Duodenal mucosa (tissue), 2 donors: ENCODE measurements at regions not wholly inside any gene's neighbourhood (a gene's known extent, or its start where the extent isn't known, plus 50 kb on each side); places are given as distances from the start of the nearest gene placed in this dataset.
"Not testable (repeated sequence)": the region's sequence is repeated elsewhere in the genome, so short reads cannot be mapped to it uniquely, and the experiment has no call there.

Source experiments
- H3K27ac ChIP-seq: one replicate; pipeline ENCODE4 v1.7.0; 2013; ENCODE audit warnings: low read depth, low read length
- H3K27me3 ChIP-seq, 2 donors: one replicate each; pipeline ENCODE4 v1.7.0; 2013; ENCODE audit warnings: low read length in 2 of 2, control low read depth in 1 of 2; ENCODE audit not compliant: insufficient read depth in 2 of 2, control insufficient read depth in 1 of 2
- H3K36me3 ChIP-seq, 2 donors: one replicate each; pipeline ENCODE4 v1.7.0; 2013; ENCODE audit warnings: low read length in 2 of 2, control low read depth in 1 of 2; ENCODE audit not compliant: insufficient read depth in 2 of 2, control insufficient read depth in 1 of 2
- H3K4me1 ChIP-seq, 2 donors: one replicate each; pipeline ENCODE4 v1.7.0; 2013; ENCODE audit warnings: low read length in 2 of 2, control low read depth in 1 of 2; ENCODE audit not compliant: insufficient read depth in 2 of 2, control insufficient read depth in 1 of 2
- H3K4me3 ChIP-seq, 2 donors: one replicate each; pipeline ENCODE4 v1.7.0; 2013; ENCODE audit warnings: low read length in 2 of 2, low read depth in 1 of 2
- H3K9ac ChIP-seq, 2 donors: one replicate each; pipeline ENCODE4 v1.7.0; 2013; ENCODE audit warnings: low read length in 2 of 2, low read depth in 1 of 2
- H3K9me3 ChIP-seq, 2 donors: one replicate each; pipeline ENCODE4 v1.7.0; 2013; ENCODE audit warnings: low read length in 2 of 2, control low read depth in 1 of 2; ENCODE audit not compliant: control insufficient read depth in 1 of 2

- Histone ChIP-seq H3K9ac (no peak overlapping the region), H3K27ac (no peak overlapping the region), H3K4me3 (no peak overlapping the region), H3K9me3 (no peaks in the 10 kb centered on the region), H3K4me1 (no peaks in the 10 kb centered on the region), H3K36me3 (no peaks in the 10 kb centered on the region), H3K27me3 (peaks cover 0 to 2% of the 10 kb centered on the region in 2 donors)
These were observed 659.5 kb downstream of the TMEM121 start for GRCh38 chr14:106185837-106186233.

- H3K27me3 ChIP-seq: peaks cover 0 to 2% of the 10 kb centered on the region in 2 donors
- H3K27ac ChIP-seq: no peak overlapping the region
- H3K4me1 ChIP-seq: no peaks in the 10 kb centered on the region
- H3K36me3 ChIP-seq: no peaks in the 10 kb centered on the region
- no peaks in the 10 kb centered on the region for H3K9me3 ChIP-seq
- no peak overlapping the region for H3K9ac ChIP-seq
- no peak overlapping the region for H3K4me3 ChIP-seq
These were observed 660.8 kb downstream of the TMEM121 start for GRCh38 chr14:106187216-106187615.

DNA sequence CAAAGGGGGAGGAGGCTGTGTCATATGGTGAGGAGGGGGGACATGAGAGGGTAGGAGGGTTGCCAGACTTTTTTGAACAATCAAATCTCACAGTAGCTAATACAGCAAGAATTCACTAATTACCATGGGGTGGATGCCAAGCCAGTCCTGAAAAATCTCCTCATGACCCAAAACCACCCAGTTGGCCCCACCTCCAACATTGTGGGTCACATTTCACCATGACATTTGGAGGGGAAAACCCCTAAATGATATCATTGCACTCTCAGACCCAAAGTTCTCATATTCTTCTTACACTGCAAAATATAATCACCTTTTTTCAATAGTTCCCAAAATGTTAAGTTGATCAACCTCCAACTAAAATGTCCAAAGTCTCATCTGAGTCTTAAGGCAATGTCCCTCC is 666.3 kb downstream of the TMEM121 start:
- H3K27ac ChIP-seq, H3K9me3 ChIP-seq, H3K4me3 ChIP-seq, H3K4me1 ChIP-seq, H3K9ac ChIP-seq, H3K36me3 ChIP-seq, H3K27me3 ChIP-seq: not testable (repeated sequence)

- H3K9me3 ChIP-seq, H3K36me3 ChIP-seq, H3K9ac ChIP-seq, H3K27me3 ChIP-seq, H3K27ac ChIP-seq, H3K4me3 ChIP-seq, H3K4me1 ChIP-seq: not testable (repeated sequence)
These were observed 670.1 kb downstream of the TMEM121 start for GRCh38 chr14:106196459-106196858.

- not testable (repeated sequence) for H3K36me3 ChIP-seq, H3K27me3 ChIP-seq, H3K27ac ChIP-seq, H3K4me3 ChIP-seq, H3K4me1 ChIP-seq, H3K9ac ChIP-seq, H3K9me3 ChIP-seq
These were observed 670.9 kb downstream of the TMEM121 start for GRCh38 chr14:106197264-106197663.

DNA sequence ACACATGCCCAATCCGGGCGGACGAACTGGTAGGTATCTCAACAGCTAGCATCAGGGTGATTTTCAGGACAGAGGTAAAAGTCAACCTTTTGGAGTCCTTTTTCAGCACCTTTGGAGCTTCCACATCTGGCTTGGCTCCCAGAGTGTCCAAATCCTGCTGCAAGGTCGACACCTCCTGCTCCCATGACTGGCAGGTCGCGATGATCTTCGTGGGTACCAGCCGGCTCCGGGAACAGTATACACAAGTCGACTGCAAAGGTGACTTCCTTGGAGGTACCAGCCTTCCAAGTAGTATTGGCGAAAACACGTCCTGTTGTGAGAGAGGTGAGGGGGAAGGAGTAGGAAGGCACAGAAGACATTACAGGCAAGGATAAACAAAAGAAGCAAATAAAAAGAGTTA is 672.7 kb downstream of the TMEM121 start:
- Histone ChIP-seq H3K36me3 (no peaks in the 10 kb centered on the region), H3K4me1 (no peaks in the 10 kb centered on the region), H3K4me3 (no peak overlapping the region), H3K9ac (no peak overlapping the region), H3K27me3 (no peaks in the 10 kb centered on the region), H3K27ac (no peak overlapping the region), H3K9me3 (no peaks in the 10 kb centered on the region)

- no peaks in the 10 kb centered on the region for H3K36me3 ChIP-seq
- no peak overlapping the region for H3K9ac ChIP-seq
- H3K27ac ChIP-seq: no peak overlapping the region
- H3K27me3 ChIP-seq: no peaks in the 10 kb centered on the region
- no peak overlapping the region for H3K4me3 ChIP-seq
- H3K4me1 ChIP-seq: no peaks in the 10 kb centered on the region
- H3K9me3 ChIP-seq: no peaks in the 10 kb centered on the region
These were observed 674.3 kb downstream of the TMEM121 start for GRCh38 chr14:106200541-106201315.

DNA sequence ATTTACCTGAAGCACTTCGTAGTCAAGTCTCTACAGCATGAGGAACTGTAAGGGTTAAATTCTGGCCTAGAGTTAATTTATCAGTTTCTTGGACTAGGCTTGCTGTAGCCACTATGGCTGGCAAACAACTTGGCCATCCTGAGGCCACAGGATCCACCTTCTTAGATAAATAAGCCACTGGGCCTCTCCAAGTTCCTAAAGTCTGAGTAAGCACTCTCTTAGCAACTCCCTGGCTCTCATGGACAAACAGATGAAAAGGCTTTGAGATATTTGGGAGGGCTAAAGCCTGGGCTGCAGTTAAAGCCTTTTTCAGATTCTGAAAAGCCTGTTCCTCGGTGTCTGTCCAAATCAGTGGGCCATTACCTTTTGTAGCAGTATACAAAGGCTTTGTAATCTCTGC is 675.0 kb downstream of the TMEM121 start:
- H3K27ac ChIP-seq: no peak overlapping the region
- H3K27me3 ChIP-seq: no peaks in the 10 kb centered on the region
- H3K9ac ChIP-seq: no peak overlapping the region
- no peaks in the 10 kb centered on the region for H3K9me3 ChIP-seq
- no peaks in the 10 kb centered on the region for H3K36me3 ChIP-seq
- H3K4me3 ChIP-seq: no peak overlapping the region
- no peaks in the 10 kb centered on the region for H3K4me1 ChIP-seq

DNA sequence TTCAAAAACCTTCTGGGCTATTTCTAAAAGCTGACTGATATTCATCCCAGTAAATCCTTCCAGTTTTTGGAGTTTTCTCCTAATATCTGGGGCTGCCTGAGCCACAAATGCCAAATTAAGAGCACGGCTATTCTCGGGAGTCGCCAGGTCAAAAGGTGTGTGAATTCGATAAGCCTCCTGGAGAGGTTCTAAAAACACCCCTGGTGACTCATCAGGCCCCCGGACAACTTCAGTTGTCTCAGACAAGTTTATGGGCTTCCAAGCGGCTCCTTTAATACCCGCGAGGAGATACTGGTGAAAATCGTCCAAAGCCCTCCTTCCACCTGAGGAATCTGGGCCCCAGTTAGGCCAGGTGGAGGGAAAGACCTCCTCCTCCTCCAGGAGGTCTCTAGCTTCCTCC is 677.1 kb downstream of the TMEM121 start:
- no peak overlapping the region for H3K27ac ChIP-seq

DNA sequence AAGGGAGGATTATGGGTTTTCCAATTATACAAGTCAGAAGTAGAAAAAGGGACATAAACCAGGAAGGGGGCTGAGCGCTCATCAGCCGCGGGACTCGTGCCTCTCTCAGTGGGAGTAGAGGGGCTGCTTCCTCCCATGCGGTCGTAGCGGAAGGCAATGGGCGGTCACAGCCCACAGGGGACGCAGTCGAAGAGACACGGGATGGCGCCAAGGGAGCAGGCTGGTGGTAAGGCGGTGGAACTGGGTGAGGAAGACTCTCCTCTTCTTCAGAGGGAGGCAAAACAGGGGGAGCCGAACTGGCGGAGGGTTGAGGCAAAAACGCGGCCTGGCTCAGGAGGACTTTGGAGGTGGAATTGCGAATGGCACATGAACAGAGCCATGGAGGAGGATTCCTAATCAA is 677.7 kb downstream of the TMEM121 start:
- Histone ChIP-seq H3K36me3 (no peaks in the 10 kb centered on the region), H3K27ac (no peak overlapping the region), H3K27me3 (no peaks in the 10 kb centered on the region), H3K9ac (no peak overlapping the region), H3K4me1 (no peaks in the 10 kb centered on the region), H3K4me3 (no peak overlapping the region), H3K9me3 (no peaks in the 10 kb centered on the region)

More for the DNA sequence above, 677.1 kb downstream of the TMEM121 start:
- Histone ChIP-seq H3K9me3 (no peaks in the 10 kb centered on the region), H3K4me3 (no peak overlapping the region), H3K9ac (no peak overlapping the region), H3K4me1 (no peaks in the 10 kb centered on the region), H3K36me3 (no peaks in the 10 kb centered on the region), H3K27me3 (no peaks in the 10 kb centered on the region)

DNA sequence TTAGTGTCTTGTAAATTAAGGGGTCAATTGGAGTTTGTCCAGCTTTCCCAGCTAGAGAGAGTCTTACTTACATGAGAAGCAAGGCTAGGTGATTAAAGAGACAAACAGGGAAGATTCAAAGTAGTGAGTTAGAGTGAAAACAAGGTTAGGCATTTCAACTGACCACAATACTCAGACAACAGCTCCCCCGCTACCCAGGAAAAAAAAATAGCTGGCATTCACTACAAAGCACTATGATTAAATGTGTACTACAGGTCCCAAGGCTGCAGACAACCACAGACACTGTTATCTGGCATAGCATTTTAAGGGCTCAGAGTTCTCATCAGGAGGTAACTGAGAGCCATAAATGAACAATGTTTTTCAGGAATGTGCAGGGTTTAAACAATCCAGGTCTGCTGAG is 680.9 kb downstream of the TMEM121 start:
- Histone ChIP-seq H3K27me3 (no peaks in the 10 kb centered on the region), H3K9ac (no peak overlapping the region), H3K27ac (no peak overlapping the region)

More for the DNA sequence above, 680.9 kb downstream of the TMEM121 start:
- no peak overlapping the region for H3K4me3 ChIP-seq
- H3K36me3 ChIP-seq: no peaks in the 10 kb centered on the region
- H3K4me1 ChIP-seq: no peaks in the 10 kb centered on the region
- H3K9me3 ChIP-seq: no peaks in the 10 kb centered on the region
